Ascending aorta (tissue), 2 donors: ENCODE measurements at regions not wholly inside any gene's neighbourhood (a gene's known extent, or its start where the extent isn't known, plus 50 kb on each side); places are given as distances from the start of the nearest gene placed in this dataset.

Experiments
- DNase-seq, 2 donors: peaks; one replicate each; pipeline ENCODE4 v3.0.0-alpha.2; 2019; ENCODE audit warnings: low spot score in 2 of 2
- H3K27ac ChIP-seq, 2 donors: fragments of 200-600 bp; sonication (generic); one replicate each; pipeline ENCODE4 v1.5.1; 2016 to 2017; ENCODE audit warnings: mild to moderate bottlenecking in 1 of 2
- H3K27me3 ChIP-seq: fragments of 200-600 bp; sonication (generic); one replicate; pipeline ENCODE4 v1.5.1; 2017
- H3K36me3 ChIP-seq, 2 donors: fragments of 200-600 bp; sonication (generic); one replicate each; pipeline ENCODE4 v1.5.1; 2016
- H3K4me1 ChIP-seq, 2 donors: fragments of 200-600 bp; sonication (generic); one replicate each; pipeline ENCODE4 v1.5.1; 2016 to 2017; ENCODE audit warnings: mild to moderate bottlenecking in 1 of 2
- H3K4me3 ChIP-seq, 2 donors: fragments of 200-600 bp; sonication (generic); one replicate each; pipeline ENCODE4 v1.5.1; 2016 to 2017; ENCODE audit warnings: mild to moderate bottlenecking in 1 of 2
- H3K9me3 ChIP-seq, 2 donors: fragments of 200-600 bp; sonication (generic); one replicate each; pipeline ENCODE4 v1.5.1; 2016
- CTCF ChIP-seq, 3 experiments: fragments of 200-600 bp in 2 of 3; fragments of 450-650 bp in 1 of 3; sonication (generic) in 2 of 3; IDR thresholded peaks; one replicate each; pipeline ENCODE4 v1.5.1; 2016 to 2019; ENCODE audit warnings: antibody characterized with exemption in 3 of 3, mild to moderate bottlenecking in 1 of 3, moderate library complexity in 1 of 3
- intact Hi-C: fragments of 100-400 bp; cut with DNase I; formaldehyde crosslinking; loops from one replicate; pipeline ENCODE4 v1.15.1; 2023

- Histone ChIP-seq H3K9me3 (no peaks in the 10 kb centered on the region), H3K4me1 (no peaks in the 10 kb centered on the region), H3K27me3 (no peaks in the 10 kb centered on the region), H3K36me3 (no peaks in the 10 kb centered on the region), H3K27ac (no peak overlapping the region), H3K4me3 (no peak overlapping the region)
- no peak for DNase-seq
- no peak for TF ChIP-seq CTCF (IDR thresholded peaks at IDR 0.05)
- intact Hi-C loops, result no loop called here
These were observed 549.2 kb downstream of the GOLGA6L6 start for GRCh38 chr15:19992428-19992827.

GRCh38 chr15:19988094-19988660 is 553.4 kb downstream of the GOLGA6L6 start:
- no peaks in the 10 kb centered on the region for H3K9me3 ChIP-seq
- intact Hi-C loops, result no loop called here
- H3K4me1 ChIP-seq, result no peaks in the 10 kb centered on the region
- no peak overlapping the region for H3K4me3 ChIP-seq
- H3K27ac ChIP-seq, result no peak overlapping the region
- H3K36me3 ChIP-seq, result no peaks in the 10 kb centered on the region
- no peak for DNase-seq
- TF ChIP-seq CTCF (IDR thresholded peaks at IDR 0.05), result no peak
- H3K27me3 ChIP-seq, result no peaks in the 10 kb centered on the region

GRCh38 chr15:19987389-19988048 is 554.1 kb downstream of the GOLGA6L6 start:
- H3K36me3 ChIP-seq, result no peaks in the 10 kb centered on the region
- no peaks in the 10 kb centered on the region for H3K4me1 ChIP-seq
- H3K9me3 ChIP-seq, result no peaks in the 10 kb centered on the region
- no peak overlapping the region for H3K4me3 ChIP-seq
- H3K27me3 ChIP-seq, result no peaks in the 10 kb centered on the region
- intact Hi-C loops, result no loop called here
- H3K27ac ChIP-seq, result no peak overlapping the region
- TF ChIP-seq CTCF (IDR thresholded peaks at IDR 0.05), result no peak
- no peak for DNase-seq

GRCh38 chr15:19984101-19984500 is 557.5 kb downstream of the GOLGA6L6 start:
- H3K36me3 ChIP-seq, result no peaks in the 10 kb centered on the region
- no peaks in the 10 kb centered on the region for H3K4me1 ChIP-seq
- no peak for DNase-seq
- intact Hi-C loops, result no loop called here
- no peak for TF ChIP-seq CTCF (IDR thresholded peaks at IDR 0.05)
- H3K27ac ChIP-seq, result no peak overlapping the region
- H3K4me3 ChIP-seq, result no peak overlapping the region
- no peaks in the 10 kb centered on the region for H3K9me3 ChIP-seq
- no peaks in the 10 kb centered on the region for H3K27me3 ChIP-seq

- DNase-seq, result no peak
- Histone ChIP-seq H3K4me1 (no peaks in the 10 kb centered on the region), H3K9me3 (no peaks in the 10 kb centered on the region), H3K36me3 (no peaks in the 10 kb centered on the region), H3K4me3 (no peak overlapping the region), H3K27me3 (no peaks in the 10 kb centered on the region), H3K27ac (no peak overlapping the region)
- intact Hi-C loops, result no loop called here
- no peak for TF ChIP-seq CTCF (IDR thresholded peaks at IDR 0.05)
These were observed 566.6 kb downstream of the GOLGA6L6 start for GRCh38 chr15:19974998-19975397.
